HepG2 (cell line): ENCODE measurements at regions not wholly inside any gene's neighbourhood (a gene's known extent, or its start where the extent isn't known, plus 50 kb on each side); places are given as distances from the start of the nearest gene placed in this dataset.

ENCODE experiments used
- ATAC-seq: fragments of 200-7000 bp; cut with Tn5 transposase; 3 replicates; pipeline ENCODE4 v1.9.1; 2020; ENCODE audit warnings: mild to moderate bottlenecking, moderate library complexity
- BruUV-seq: library from RNA; stranded (reverse); fragments of 400-500 nt; replicated peaks from 2 replicates; lab custom pipeline; 2021; lab: Mats Ljungman, UMichigan
- CTCF ChIA-PET: fragments of 300-600 bp; formaldehyde crosslinking; extraction: SDS; loops from one replicate; lab custom pipeline; 2021; ENCODE audit warnings: low total read pairs, inconsistent platforms, low intra/inter-chr PET ratio; lab: Yijun Ruan, JAX
- POLR2A ChIA-PET: fragments of 350-600 bp; sonication (Branson Sonifier 250); formaldehyde crosslinking; loops from one replicate; lab custom pipeline; 2020; ENCODE audit warnings: antibody characterized with exemption, inconsistent platforms; lab: Yijun Ruan, JAX
- DNase-seq: peaks from one replicate; pipeline ENCODE4 v3.0.0-alpha.2; 2015; ENCODE audit warnings: low spot score
- FAIRE-seq: peaks from 3 replicates; lab custom pipeline; 2011; peaks lifted over from hg19 to GRCh38; lab: Jason Lieb, UNC
- H2AFZ ChIP-seq: one replicate; pipeline ENCODE4 v1.6.1; 2011; ENCODE audit warnings: low read length, inconsistent platforms
- H3K27ac ChIP-seq: fragments of 300-600 bp; 3 replicates; pipeline ENCODE4 v1.8.0; 2011; ENCODE audit warnings: mixed run types, mild to moderate bottlenecking, mixed read lengths, low read length, inconsistent platforms; ENCODE audit not compliant: insufficient read depth; ENCODE audit errors: extremely low read length
- H3K27me3 ChIP-seq, 2 experiments: fragments of 200-600 bp in 1 of 2; 2 replicates in 1 of 2; 3 replicates in 1 of 2; pipeline versions ENCODE4 v1.6.0 to v1.8.0; 2011; ENCODE audit warnings: low read length in 2 of 2, mild to moderate bottlenecking in 2 of 2, moderate library complexity in 2 of 2, inconsistent platforms in 1 of 2; ENCODE audit not compliant: insufficient read depth in 2 of 2, control insufficient read depth in 1 of 2
- H3K36me3 ChIP-seq, 2 experiments: fragments of 200-600 bp in 1 of 2; replicated peaks in 1 of 2; 2 replicates in 1 of 2; 3 replicates in 1 of 2; pipeline versions ENCODE4 v1.5.1 to v1.8.0; 2011; ENCODE audit warnings: low read length in 2 of 2, inconsistent platforms in 1 of 2; ENCODE audit not compliant: insufficient read depth in 2 of 2, control insufficient read depth in 1 of 2
- H3K4me1 ChIP-seq: 2 replicates; pipeline ENCODE4 v1.5.1; 2012; ENCODE audit warnings: low read length, inconsistent platforms; ENCODE audit not compliant: insufficient read depth
- H3K4me2 ChIP-seq: 2 replicates; pipeline ENCODE4 v1.6.0; 2011; ENCODE audit warnings: low read depth, low read length, inconsistent platforms
- H3K4me3 ChIP-seq, 3 experiments: fragments of 200-600 bp in 1 of 3; sonication (generic), shearing (Covaris generic) in 1 of 3; replicated peaks in 1 of 3; 2 replicates each; pipeline ENCODE4 v1.5.1; 2011 to 2016; ENCODE audit warnings: low read length in 3 of 3, inconsistent platforms in 2 of 3, low read depth in 2 of 3, mild to moderate bottlenecking in 2 of 3, control low read depth in 1 of 3, mixed read lengths in 1 of 3; ENCODE audit not compliant: insufficient read depth in 1 of 3
- H3K79me2 ChIP-seq: one replicate; pipeline ENCODE4 v1.6.1; 2011; ENCODE audit warnings: low read length, inconsistent platforms; ENCODE audit not compliant: insufficient read depth
- H3K9ac ChIP-seq: 2 replicates; pipeline ENCODE4 v1.6.0; 2011; ENCODE audit warnings: mild to moderate bottlenecking, low read depth, low read length, inconsistent platforms; ENCODE audit not compliant: insufficient read depth
- H3K9me3 ChIP-seq: 2 replicates; pipeline ENCODE4 v1.5.1; 2012; ENCODE audit warnings: mild to moderate bottlenecking, low read length
- H4K20me1 ChIP-seq: 2 replicates; pipeline ENCODE4 v1.6.0; 2011; ENCODE audit warnings: inconsistent platforms, mild to moderate bottlenecking, low read length, moderate library complexity; ENCODE audit not compliant: insufficient read depth
- ATAD3A ChIP-seq: sonication (generic); formaldehyde crosslinking; IDR thresholded peaks from 2 replicates; pipeline ENCODE4 v1.4.0; 2020; ENCODE audit warnings: missing genetic modification reagents
- CC2D1A ChIP-seq: sonication (generic); formaldehyde crosslinking; IDR thresholded peaks from 2 replicates; pipeline ENCODE4 v1.8.1; 2023; ENCODE audit warnings: mild to moderate bottlenecking, missing genetic modification reagents
- CEBPG ChIP-seq: IDR thresholded peaks from 2 replicates; pipeline ENCODE4 v1.6.1; 2016
- CENPX ChIP-seq: sonication (generic); formaldehyde crosslinking; IDR thresholded peaks from 2 replicates; pipeline ENCODE4 v1.9.0; 2021; ENCODE audit warnings: mild to moderate bottlenecking, missing genetic modification reagents, moderate library complexity
- CTCF ChIP-seq: sonication (generic); formaldehyde crosslinking; IDR thresholded peaks from 2 replicates; pipeline ENCODE4 v1.5.0; 2020; ENCODE audit warnings: mild to moderate bottlenecking, missing genetic modification reagents, moderate library complexity
- ETV5 ChIP-seq: IDR thresholded peaks from 2 replicates; pipeline ENCODE4 v1.6.1; 2018; ENCODE audit warnings: missing biosample characterization, missing genetic modification reagents, inconsistent platforms, borderline replicate concordance
- KMT2A ChIP-seq: sonication (generic); formaldehyde crosslinking; IDR thresholded peaks from 2 replicates; pipeline ENCODE4 v1.4.0; 2020; ENCODE audit warnings: missing genetic modification reagents
- MAFF ChIP-seq: IDR thresholded peaks from 2 replicates; pipeline ENCODE4 v1.6.1; 2011; ENCODE audit warnings: low read depth, low read length, improper control_type of control experiment
- PREB ChIP-seq: sonication (generic); formaldehyde crosslinking; IDR thresholded peaks from 2 replicates; pipeline ENCODE4 v1.4.0; 2020; ENCODE audit warnings: missing genetic modification reagents
- RBFOX2 ChIP-seq: fragments of 200-400 bp; formaldehyde crosslinking; IDR thresholded peaks from 2 replicates; pipeline ENCODE4 v1.6.1; 2017; ENCODE audit warnings: low read depth, mild to moderate bottlenecking, low read length
- RBM39 ChIP-seq: fragments of 200-400 bp; formaldehyde crosslinking; IDR thresholded peaks from one replicate; pipeline ENCODE4 v1.6.1; 2018; ENCODE audit warnings: antibody characterized with exemption, mild to moderate bottlenecking, low read depth, low read length; ENCODE audit not compliant: poor library complexity, severe bottlenecking
- SCMH1 ChIP-seq: sonication (generic); formaldehyde crosslinking; IDR thresholded peaks from 2 replicates; pipeline ENCODE4 v1.9.0; 2021; ENCODE audit warnings: missing genetic modification reagents, mild to moderate bottlenecking, borderline replicate concordance
- SIN3B ChIP-seq: fragments of 150-350 bp; IDR thresholded peaks from 2 replicates; pipeline ENCODE4 v1.6.1; 2014; ENCODE audit warnings: low read length
- SKI ChIP-seq: fragments of 450-650 bp; IDR thresholded peaks from one replicate; pipeline ENCODE4 v1.6.1; 2018; ENCODE audit warnings: mild to moderate bottlenecking; ENCODE audit not compliant: partially characterized antibody
- SMC3 ChIP-seq: IDR thresholded peaks from 2 replicates; pipeline ENCODE4 v1.6.1; 2011; ENCODE audit warnings: low read length, improper control_type of control experiment
- STAG1 ChIP-seq: sonication (generic); formaldehyde crosslinking; IDR thresholded peaks from 2 replicates; pipeline ENCODE4 v1.4.0; 2020; ENCODE audit warnings: missing genetic modification reagents
- THYN1 ChIP-seq: sonication (generic); formaldehyde crosslinking; IDR thresholded peaks from 2 replicates; pipeline ENCODE4 v1.8.1; 2023; ENCODE audit warnings: low read depth, mild to moderate bottlenecking, moderate library complexity, missing genetic modification reagents, borderline replicate concordance
- ZEB1 ChIP-seq: IDR thresholded peaks from 2 replicates; pipeline ENCODE4 v1.6.1; 2012; ENCODE audit warnings: mild to moderate bottlenecking, low read depth, inconsistent platforms; ENCODE audit not compliant: insufficient replicate concordance
- ZIK1 ChIP-seq: sonication (generic); formaldehyde crosslinking; IDR thresholded peaks from 2 replicates; pipeline ENCODE4 v1.5.0; 2020; ENCODE audit warnings: mild to moderate bottlenecking, low read depth, missing genetic modification reagents, borderline replicate concordance
- ZNF333 ChIP-seq: sonication (generic); formaldehyde crosslinking; IDR thresholded peaks from 2 replicates; pipeline ENCODE4 v1.4.0; 2020; ENCODE audit warnings: mild to moderate bottlenecking, missing genetic modification reagents, borderline replicate concordance
- ZNF33B ChIP-seq: sonication (generic); formaldehyde crosslinking; IDR thresholded peaks from 2 replicates; pipeline ENCODE4 v1.5.1; 2020; ENCODE audit warnings: mild to moderate bottlenecking, missing genetic modification reagents
- ZSCAN31 ChIP-seq: sonication (generic); formaldehyde crosslinking; IDR thresholded peaks from 2 replicates; pipeline ENCODE4 v1.5.0; 2020; ENCODE audit warnings: low read depth, mild to moderate bottlenecking, missing genetic modification reagents
- WGBS: methylation state at CpG from one replicate; pipeline ENCODE4 v1.1.6; 2017; ENCODE audit warnings: low lambda C conversion rate; 5-methylcytosine and 5-hydroxymethylcytosine counted together
- in situ Hi-C: cut with HindIII; loops from 2 replicates; pipeline ENCODE4 v1.10.0; 2017; ENCODE audit warnings: low pct_unique_long_range_greater_than_20kb; ENCODE audit not compliant: extremely low pct_ligation_motif_present
- intact Hi-C: fragments of 100-400 bp; cut with micrococcal nuclease; formaldehyde crosslinking; loops from one replicate; pipeline ENCODE4 v1.10.0; 2022; ENCODE audit not compliant: unreplicated experiment
- TF ChIP-seq, protein P1 (sequence below): sonication (generic); formaldehyde crosslinking; conservative IDR thresholded peaks from 2 replicates; pipeline ENCODE4 v1.4.0; 2020; ENCODE audit warnings: missing genetic modification reagents

DNA sequence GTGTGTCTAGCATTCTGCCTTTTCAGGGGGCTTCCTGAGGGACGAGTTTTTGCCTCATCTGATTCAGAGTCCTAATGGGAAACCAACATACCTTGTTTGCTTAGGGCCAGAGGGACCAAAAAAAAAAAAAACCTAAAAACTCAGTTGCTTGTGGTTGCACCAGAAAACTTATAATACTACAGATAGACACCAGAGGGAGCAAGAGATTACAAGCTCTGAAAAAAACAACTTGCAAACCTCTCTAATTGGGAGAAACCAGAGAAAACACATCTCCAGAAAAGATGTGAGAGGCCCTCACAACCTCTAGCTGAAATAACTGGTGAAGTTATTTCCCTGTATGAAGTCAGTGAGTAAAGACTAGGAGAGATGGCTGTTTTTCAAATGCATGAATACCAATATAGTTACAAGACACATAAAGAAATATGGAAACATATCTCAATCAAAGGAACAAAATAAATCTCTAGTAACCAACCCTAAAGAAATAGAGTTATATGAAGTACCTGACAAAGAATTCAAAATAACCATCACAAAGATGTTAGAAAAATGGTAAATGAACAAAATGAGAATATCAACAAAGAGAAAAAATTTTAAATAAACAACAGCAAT, 233.7 kb upstream of the NFIA start:
- Histone ChIP-seq H2AFZ (no peak overlapping the region), H3K4me2 (no peak overlapping the region), H3K4me1 (no peaks in the 10 kb centered on the region), H3K79me2 (no peaks in the 10 kb centered on the region), H3K36me3 (no peaks in the 10 kb centered on the region), H3K27ac (no peak overlapping the region), H3K9me3 (no peaks in the 10 kb centered on the region), H4K20me1 (no peaks in the 10 kb centered on the region), H3K4me3 (no peak overlapping the region), H3K27me3 (no peaks in the 10 kb centered on the region; a peak in 1 of 5 replicates), H3K9ac (no peak overlapping the region)
- 0% methylated on average over 1 of the region's 1 CpG for WGBS
- no peak for DNase-seq
- POLR2A ChIA-PET = no interaction called here
- in situ Hi-C loops (no loop called here), intact Hi-C loops (loop anchor here (1.0 to 5.0 kb wide), 3 partner anchors 194 to 740 kb away; no protein-coding TSS in a partner anchor)
- FAIRE-seq = peak; percentile 48
- CTCF ChIA-PET = interaction anchor here (0.7 to 1.3 kb wide), 5 partner anchors 194 to 1003 kb away, joined by 3 to 8 read pairs (median 3); no protein-coding TSS in a partner anchor
- no TSS peak for BruUV-seq
- ATAC-seq = no peak
- TF ChIP-seq ZEB1 (no peak), CC2D1A (CRISPR knock-in tag) (no peak), MAFF (no peak), SKI (no peak), ATAD3A (no peak), SCMH1 (CRISPR knock-in tag) (no peak), THYN1 (CRISPR knock-in tag) (no peak), ETV5 (no peak), ZSCAN31 (CRISPR knock-in tag) (no peak), ZNF33B (CRISPR knock-in tag) (no peak), CEBPG (CRISPR knock-in tag) (no peak), SMC3 (peak; percentile 61; the same call in 1 of the 2 replicates), CENPX (CRISPR knock-in tag) (no peak), CTCF (CRISPR knock-in tag) (peak; percentile 50), SIN3B (no peak), RBFOX2 (no peak), ZIK1 (no peak), ZNF333 (CRISPR knock-in tag) (no peak), PREB (CRISPR knock-in tag) (no peak), RBM39 (no peak), KMT2A (CRISPR knock-in tag) (no peak), STAG1 (CRISPR knock-in tag) (peak; percentile 66)
- TF ChIP-seq, protein P1, sequence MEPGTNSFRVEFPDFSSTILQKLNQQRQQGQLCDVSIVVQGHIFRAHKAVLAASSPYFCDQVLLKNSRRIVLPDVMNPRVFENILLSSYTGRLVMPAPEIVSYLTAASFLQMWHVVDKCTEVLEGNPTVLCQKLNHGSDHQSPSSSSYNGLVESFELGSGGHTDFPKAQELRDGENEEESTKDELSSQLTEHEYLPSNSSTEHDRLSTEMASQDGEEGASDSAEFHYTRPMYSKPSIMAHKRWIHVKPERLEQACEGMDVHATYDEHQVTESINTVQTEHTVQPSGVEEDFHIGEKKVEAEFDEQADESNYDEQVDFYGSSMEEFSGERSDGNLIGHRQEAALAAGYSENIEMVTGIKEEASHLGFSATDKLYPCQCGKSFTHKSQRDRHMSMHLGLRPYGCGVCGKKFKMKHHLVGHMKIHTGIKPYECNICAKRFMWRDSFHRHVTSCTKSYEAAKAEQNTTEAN (CRISPR knock-in tag) = no peak
